GM18505 (cell line): ENCODE measurements at regions not wholly inside any gene's neighbourhood (a gene's known extent, or its start where the extent isn't known, plus 50 kb on each side); places are given as distances from the start of the nearest gene placed in this dataset.

Experiments used
- ATAC-seq: cut with Tn5 transposase; IDR thresholded peaks from one replicate; pipeline ENCODE4 v1.9.1; 2021; ENCODE audit not compliant: unreplicated experiment
- POLR2A ChIP-seq: IDR thresholded peaks from 4 replicates; pipeline ENCODE4 v1.6.1; 2011; ENCODE audit warnings: borderline replicate concordance; ENCODE audit not compliant: insufficient read depth, insufficient read length; ENCODE audit errors: extremely low read depth

DNA sequence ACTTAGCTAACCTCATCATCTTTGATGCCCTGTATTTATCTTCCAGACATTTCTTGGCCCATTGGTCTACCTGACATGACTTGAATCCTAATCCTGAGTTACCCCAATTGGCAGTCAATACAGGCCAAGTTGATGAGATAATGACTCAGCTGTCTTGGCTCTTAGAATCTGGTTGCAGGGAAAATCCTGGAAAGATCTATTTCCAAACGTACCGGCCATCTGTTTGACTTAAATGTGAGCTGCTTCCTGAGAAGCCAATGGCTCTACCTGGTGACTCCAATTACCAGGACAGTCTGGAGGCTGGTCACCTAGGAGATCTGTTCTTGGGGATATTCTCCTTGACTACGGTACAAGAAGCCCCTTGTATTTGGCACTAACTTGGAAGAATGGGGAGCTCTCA is 475.2 kb upstream of the BRINP1 start:
- ATAC-seq, result no peak
- TF ChIP-seq POLR2A, result no peak

GRCh38 chr9:119841016-119841415 is 471.8 kb upstream of the BRINP1 start:
- TF ChIP-seq POLR2A, result no peak
- no peak for ATAC-seq

DNA sequence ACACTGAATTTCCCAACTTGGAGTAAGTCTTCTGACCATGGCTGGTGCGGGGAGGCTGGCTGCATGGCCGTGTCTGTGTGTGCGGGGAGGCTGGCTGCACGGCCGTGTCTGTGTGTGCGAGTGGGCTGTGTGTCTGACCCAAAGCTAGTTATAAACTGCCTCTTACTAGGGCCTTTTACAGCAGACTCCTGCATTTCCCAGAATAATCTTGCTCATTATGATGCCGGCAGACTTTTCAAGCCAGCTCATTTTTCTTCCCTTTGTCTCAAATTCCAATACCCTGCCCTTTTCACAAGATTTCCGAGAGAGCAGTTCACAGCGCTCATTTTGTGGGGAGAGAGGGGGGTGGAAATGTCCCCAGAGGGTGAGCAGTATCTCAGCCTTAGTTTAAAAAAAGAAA is 470.7 kb upstream of the BRINP1 start:
- no peak for TF ChIP-seq POLR2A
- ATAC-seq, result no peak

- no peak for ATAC-seq
- no peak for TF ChIP-seq POLR2A
Observed at GRCh38 chr9:119838210-119838609, 469.0 kb upstream of the BRINP1 start.

- ATAC-seq, result no peak
- TF ChIP-seq POLR2A, result no peak
Observed at GRCh38 chr9:119836036-119836435, 466.8 kb upstream of the BRINP1 start.

- no peak for TF ChIP-seq POLR2A
- ATAC-seq, result no peak
Observed at GRCh38 chr9:119834064-119834620, 464.9 kb upstream of the BRINP1 start.

DNA sequence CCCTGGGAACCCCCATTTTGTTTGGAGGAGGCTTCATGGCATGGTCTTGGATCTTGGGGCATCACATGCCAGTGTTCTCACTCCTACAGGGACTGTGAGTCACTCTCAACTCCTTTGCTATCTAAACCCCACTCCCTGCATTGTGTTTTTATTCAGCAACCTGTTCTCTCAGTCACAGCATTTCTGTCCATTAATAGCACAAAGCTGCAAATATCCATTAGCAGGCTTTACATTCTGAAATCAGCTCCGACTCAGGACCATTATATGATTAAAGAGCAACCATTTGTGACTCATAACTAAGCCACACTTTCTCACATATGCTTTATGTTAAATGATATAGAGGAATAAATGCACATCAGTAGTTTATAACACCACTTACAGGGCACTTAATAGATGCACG is 462.1 kb upstream of the BRINP1 start:
- TF ChIP-seq POLR2A, result no peak
- no peak for ATAC-seq

DNA sequence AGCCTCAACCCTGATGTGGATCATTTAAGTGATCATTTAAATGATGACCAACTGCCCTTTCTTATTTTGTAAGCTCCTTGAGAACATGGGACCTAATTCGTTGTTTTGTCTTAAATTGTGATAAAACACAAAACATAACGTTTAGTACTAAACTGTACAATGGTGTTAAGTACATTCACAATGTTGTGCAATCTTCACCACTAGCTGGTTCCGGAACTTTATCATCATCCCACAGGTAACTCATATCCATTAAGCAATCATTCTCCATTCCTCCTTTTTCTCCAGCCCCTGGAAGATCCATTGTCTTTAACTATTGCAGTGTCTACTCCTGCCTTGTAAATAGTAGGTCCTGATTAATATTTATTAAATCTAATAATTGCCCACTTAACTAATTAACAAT is 460.5 kb upstream of the BRINP1 start:
- no peak for ATAC-seq

DNA sequence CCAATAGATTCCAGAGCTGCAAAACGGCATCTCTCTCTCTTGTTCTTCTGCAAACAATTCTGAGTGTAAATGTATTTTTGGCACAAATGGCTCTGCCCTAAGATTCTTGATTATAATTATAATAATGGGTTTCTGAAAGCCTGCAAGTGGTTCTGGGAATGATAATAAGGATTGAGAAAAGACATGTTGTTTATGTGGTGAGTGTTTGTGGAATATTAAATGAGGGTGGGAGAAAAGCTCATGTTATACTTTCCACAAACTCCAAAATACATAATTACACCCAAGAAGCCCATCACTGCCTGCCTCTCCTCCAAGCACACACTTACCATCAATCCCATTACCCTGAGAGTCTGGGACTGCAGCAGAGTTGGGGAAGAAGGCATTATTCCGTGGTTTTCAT is 460.0 kb upstream of the BRINP1 start:
- no peak for TF ChIP-seq POLR2A
- ATAC-seq, result no peak

More for the DNA sequence above, 460.5 kb upstream of the BRINP1 start:
- TF ChIP-seq POLR2A, result no peak

DNA sequence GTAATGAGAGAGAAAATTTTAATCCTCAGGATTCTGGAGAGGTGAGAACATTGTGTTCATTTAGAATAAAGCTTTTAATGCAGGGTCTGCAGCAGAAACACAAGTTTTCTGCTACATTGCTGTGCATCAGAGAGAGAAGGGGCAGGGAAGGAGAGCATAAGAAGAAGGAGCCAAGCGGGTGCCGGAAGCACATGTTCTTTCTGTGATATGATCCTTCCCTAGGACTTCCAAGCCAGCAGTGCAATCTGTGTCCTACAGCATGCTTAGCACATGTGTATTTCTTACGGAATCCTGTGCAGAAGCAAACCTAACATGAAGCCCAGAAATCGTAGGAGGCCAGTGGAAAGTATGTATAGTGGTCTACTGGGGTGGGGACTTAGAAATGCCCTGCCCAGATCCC is 458.3 kb upstream of the BRINP1 start:
- no peak for ATAC-seq
- no peak for TF ChIP-seq POLR2A

GRCh38 chr9:119827126-119827525 is 457.9 kb upstream of the BRINP1 start:
- no peak for ATAC-seq
- TF ChIP-seq POLR2A, result no peak

GRCh38 chr9:119818726-119819435 is 449.6 kb upstream of the BRINP1 start:
- TF ChIP-seq POLR2A, result no peak
- ATAC-seq, result no peak

DNA sequence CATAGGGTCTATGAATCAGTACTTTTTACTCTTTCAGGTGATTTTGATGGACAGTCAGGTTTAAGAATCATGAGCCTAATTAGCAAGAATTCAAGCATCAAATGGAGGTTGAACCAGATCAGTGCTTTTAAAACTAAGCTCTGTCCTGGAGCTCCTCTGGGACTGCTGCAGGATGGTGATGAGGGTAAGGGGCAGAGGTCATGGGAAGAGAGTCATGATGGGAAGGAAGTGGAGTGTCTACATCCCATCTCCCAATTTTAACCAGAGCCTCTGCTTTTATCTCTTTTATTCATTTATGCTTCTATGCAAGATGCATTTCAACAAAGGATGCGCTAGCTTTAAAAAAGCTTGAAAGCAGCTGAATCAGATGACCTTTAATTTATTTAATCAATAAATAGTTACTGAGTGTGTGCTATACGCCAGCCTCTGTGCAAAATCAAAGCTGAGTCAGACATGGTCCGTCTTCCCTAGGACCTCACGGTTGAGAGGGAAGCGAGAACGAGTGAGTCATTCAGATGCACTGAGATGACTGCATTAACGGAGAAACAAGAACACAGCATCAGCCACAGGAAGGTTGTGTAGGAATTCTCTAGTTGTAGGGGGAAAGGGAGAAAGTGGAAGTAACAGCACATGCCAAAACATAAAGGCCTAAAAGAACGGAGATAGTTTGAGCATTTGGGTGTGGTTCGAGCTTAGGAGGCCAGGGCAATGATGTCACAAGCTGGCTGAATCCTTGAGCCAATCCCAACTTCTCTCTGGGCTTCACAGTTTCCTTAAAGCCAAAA is 441.6 kb upstream of the BRINP1 start:
- TF ChIP-seq POLR2A, result no peak
- ATAC-seq, result no peak

DNA sequence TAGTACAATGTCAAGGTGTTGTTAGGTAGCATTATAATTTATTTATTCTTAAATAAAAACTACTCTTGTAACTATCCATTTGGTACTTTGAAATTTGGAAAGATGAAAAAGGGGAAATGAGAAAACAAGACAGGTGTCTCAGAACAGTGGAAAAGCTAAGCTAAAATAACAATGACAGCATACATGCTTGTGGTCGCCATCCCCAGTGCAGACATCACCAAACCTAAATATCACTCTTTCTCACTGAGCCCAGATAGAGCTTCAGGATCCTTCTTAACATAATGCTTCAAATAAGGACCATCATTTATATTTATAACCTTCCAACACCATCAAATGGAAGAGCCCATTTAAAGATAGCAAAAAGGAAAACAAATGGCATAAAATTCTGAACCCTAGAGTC is 434.4 kb upstream of the BRINP1 start:
- no peak for TF ChIP-seq POLR2A
- ATAC-seq, result no peak

- no peak for ATAC-seq
- TF ChIP-seq POLR2A, result no peak
Observed at GRCh38 chr9:119802621-119803020, 433.4 kb upstream of the BRINP1 start.

- no peak for ATAC-seq
Observed at GRCh38 chr9:119802133-119802532, 432.9 kb upstream of the BRINP1 start.

More at GRCh38 chr9:119802133-119802532, 432.9 kb upstream of the BRINP1 start:
- no peak for TF ChIP-seq POLR2A
